Smooth muscle cell of the brain vasculature (primary cell): ENCODE measurements at regions not wholly inside any gene's neighbourhood (a gene's known extent, or its start where the extent isn't known, plus 50 kb on each side); places are given as distances from the start of the nearest gene placed in this dataset.
A peak's percentile ranks its signal among the peaks of the same experiment; 100 is the strongest.

Source experiments
- DNase-seq: peaks from one replicate; pipeline ENCODE4 v3.0.0-alpha.2; 2012; ENCODE audit warnings: low read depth, low spot score

- DNase-seq, result no peak
Measured at GRCh38 chr10:131771634-131772358, 129.0 kb upstream of the PPP2R2D start.

GRCh38 chr10:131772441-131772840 is 128.4 kb upstream of the PPP2R2D start:
- DNase-seq, result no peak

- no peak for DNase-seq
Measured at GRCh38 chr10:131773370-131774343, 127.2 kb upstream of the PPP2R2D start.

GRCh38 chr10:131774681-131775085 is 126.1 kb upstream of the PPP2R2D start:
- DNase-seq, result no peak

- no peak for DNase-seq
Measured at GRCh38 chr10:131775433-131775832, 125.4 kb upstream of the PPP2R2D start.

- no peak for DNase-seq
Measured at GRCh38 chr10:131775833-131776232, 125.0 kb upstream of the PPP2R2D start.

- no peak for DNase-seq
Measured at GRCh38 chr10:131776496-131776895, 124.3 kb upstream of the PPP2R2D start.

- no peak for DNase-seq
Measured at GRCh38 chr10:131777162-131777561, 123.6 kb upstream of the PPP2R2D start.

- no peak for DNase-seq
Measured at GRCh38 chr10:131777921-131778320, 122.9 kb upstream of the PPP2R2D start.

GRCh38 chr10:131778385-131778784 is 122.4 kb upstream of the PPP2R2D start:
- no peak for DNase-seq

GRCh38 chr10:131778842-131779241 is 122.0 kb upstream of the PPP2R2D start:
- no peak for DNase-seq

GRCh38 chr10:131779661-131780394 is 121.0 kb upstream of the PPP2R2D start:
- no peak for DNase-seq

GRCh38 chr10:131781076-131781475 is 119.7 kb upstream of the PPP2R2D start:
- DNase-seq, result no peak

- no peak for DNase-seq
Measured at GRCh38 chr10:131781791-131782190, 119.0 kb upstream of the PPP2R2D start.

GRCh38 chr10:131784363-131785120 is 116.3 kb upstream of the PPP2R2D start:
- no peak for DNase-seq

- no peak for DNase-seq
Measured at GRCh38 chr10:131785121-131785460, 115.7 kb upstream of the PPP2R2D start.

- DNase-seq, result peak; percentile 7
Measured at GRCh38 chr10:131786756-131787605, 113.8 kb upstream of the PPP2R2D start.

- no peak for DNase-seq
Measured at GRCh38 chr10:131787961-131788360, 112.8 kb upstream of the PPP2R2D start.

GRCh38 chr10:131788386-131788785 is 112.4 kb upstream of the PPP2R2D start:
- DNase-seq, result no peak

- no peak for DNase-seq
Measured at GRCh38 chr10:131789516-131789915, 111.3 kb upstream of the PPP2R2D start.
